Astrocyte of the cerebellum (primary cell): ENCODE measurements at regions not wholly inside any gene's neighbourhood (a gene's known extent, or its start where the extent isn't known, plus 50 kb on each side); places are given as distances from the start of the nearest gene placed in this dataset.

Source experiments
- DNase-seq: peaks from one replicate; pipeline ENCODE4 v3.0.0-alpha.2; 2011; ENCODE audit warnings: low read depth
- H3K4me3 ChIP-seq: 2 replicates; pipeline ENCODE4 v1.5.1; 2011; ENCODE audit warnings: mild to moderate bottlenecking, low read depth, low read length, moderate library complexity
- CTCF ChIP-seq: IDR thresholded peaks from 2 replicates; pipeline ENCODE4 v1.5.1; 2012; ENCODE audit warnings: low read length, low read depth, moderate library complexity, mild to moderate bottlenecking; ENCODE audit errors: missing control alignments
- in situ Hi-C: cut with HindIII; loops from 2 replicates; pipeline ENCODE4 v1.10.0; 2017; ENCODE audit warnings: low sequenced_read_pairs

GRCh38 chr10:52455098-52455497 is 141.0 kb downstream of the DKK1 start:
- in situ Hi-C loops = no loop called here
- TF ChIP-seq CTCF = no peak
- no peak for DNase-seq
- no peak overlapping the region for H3K4me3 ChIP-seq

- TF ChIP-seq CTCF = no peak
- no peak overlapping the region for H3K4me3 ChIP-seq
- no peak for DNase-seq
- in situ Hi-C loops = no loop called here
These were observed 145.0 kb downstream of the DKK1 start for GRCh38 chr10:52459097-52459496.

- H3K4me3 ChIP-seq = no peak overlapping the region
- no peak for DNase-seq
- no peak for TF ChIP-seq CTCF
- in situ Hi-C loops = no loop called here
These were observed 149.7 kb downstream of the DKK1 start for GRCh38 chr10:52463826-52464225.

GRCh38 chr10:52464368-52465124 is 150.5 kb downstream of the DKK1 start:
- TF ChIP-seq CTCF = no peak
- in situ Hi-C loops = no loop called here
- no peak overlapping the region for H3K4me3 ChIP-seq
- no peak for DNase-seq

GRCh38 chr10:52465202-52465601 is 151.1 kb downstream of the DKK1 start:
- in situ Hi-C loops = no loop called here
- no peak for TF ChIP-seq CTCF
- DNase-seq = no peak
- no peak overlapping the region for H3K4me3 ChIP-seq

- no peak overlapping the region for H3K4me3 ChIP-seq
- TF ChIP-seq CTCF = no peak
- in situ Hi-C loops = no loop called here
- no peak for DNase-seq
These were observed 152.4 kb downstream of the DKK1 start for GRCh38 chr10:52466464-52466863.
